ENCODE measurements at regions not wholly inside any gene's neighbourhood (a gene's known extent, or its start where the extent isn't known, plus 50 kb on each side); places are given as distances from the start of the nearest gene placed in this dataset.

DNA sequence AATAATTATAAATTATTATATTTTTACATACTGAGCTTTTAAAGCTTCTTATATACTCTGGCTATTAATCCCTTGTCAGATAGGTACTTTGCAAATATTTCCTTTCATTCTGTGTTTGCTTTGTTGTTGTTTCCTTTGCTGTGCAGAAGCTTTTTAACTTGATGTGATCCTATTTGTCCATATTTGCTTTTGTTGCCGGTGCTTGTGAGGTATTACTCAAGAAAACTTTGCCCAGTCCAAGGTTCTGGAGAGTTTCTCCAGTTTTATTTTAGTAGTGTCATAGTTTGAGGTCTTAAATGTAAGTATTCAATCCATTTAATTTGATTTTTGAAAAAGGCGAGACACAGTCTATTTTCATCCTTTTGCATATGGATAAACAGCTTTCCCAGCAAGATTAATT is 1319.9 kb upstream of the PRR20A start:
- TF ChIP-seq, protein P1, sequence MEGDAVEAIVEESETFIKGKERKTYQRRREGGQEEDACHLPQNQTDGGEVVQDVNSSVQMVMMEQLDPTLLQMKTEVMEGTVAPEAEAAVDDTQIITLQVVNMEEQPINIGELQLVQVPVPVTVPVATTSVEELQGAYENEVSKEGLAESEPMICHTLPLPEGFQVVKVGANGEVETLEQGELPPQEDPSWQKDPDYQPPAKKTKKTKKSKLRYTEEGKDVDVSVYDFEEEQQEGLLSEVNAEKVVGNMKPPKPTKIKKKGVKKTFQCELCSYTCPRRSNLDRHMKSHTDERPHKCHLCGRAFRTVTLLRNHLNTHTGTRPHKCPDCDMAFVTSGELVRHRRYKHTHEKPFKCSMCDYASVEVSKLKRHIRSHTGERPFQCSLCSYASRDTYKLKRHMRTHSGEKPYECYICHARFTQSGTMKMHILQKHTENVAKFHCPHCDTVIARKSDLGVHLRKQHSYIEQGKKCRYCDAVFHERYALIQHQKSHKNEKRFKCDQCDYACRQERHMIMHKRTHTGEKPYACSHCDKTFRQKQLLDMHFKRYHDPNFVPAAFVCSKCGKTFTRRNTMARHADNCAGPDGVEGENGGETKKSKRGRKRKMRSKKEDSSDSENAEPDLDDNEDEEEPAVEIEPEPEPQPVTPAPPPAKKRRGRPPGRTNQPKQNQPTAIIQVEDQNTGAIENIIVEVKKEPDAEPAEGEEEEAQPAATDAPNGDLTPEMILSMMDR (conservative IDR thresholded peaks at IDR 0.05 in 1 of 2, IDR thresholded peaks at IDR 0.05 in 1 of 2; ENCODE audit: low read depth in 1 of 2, low read length in 2 of 2): no peak
- no peak for TF ChIP-seq EZH2 (IDR thresholded peaks at IDR 0.05; ENCODE audit: low read length, missing control alignments)
